Adrenal gland (tissue), 5 donors: ENCODE measurements at regions not wholly inside any gene's neighbourhood (a gene's known extent, or its start where the extent isn't known, plus 50 kb on each side); places are given as distances from the start of the nearest gene placed in this dataset.

ENCODE experiments used
- CTCF ChIP-seq, 6 experiments: fragments of 450-650 bp in 4 of 6; fragments of 200-600 bp in 2 of 6; sonication (generic) in 1 of 6; IDR thresholded peaks; 1 replicate in 5 of 6; 2 replicates in 1 of 6; pipeline versions ENCODE4 v1.5.1 to v1.8.0; 2016 to 2021; ENCODE audit warnings: antibody characterized with exemption in 6 of 6, mild to moderate bottlenecking in 2 of 6, moderate library complexity in 1 of 6
- POLR2A ChIP-seq, 2 donors: fragments of 450-650 bp; IDR thresholded peaks; one replicate each; pipeline ENCODE4 v1.6.1; 2017; ENCODE audit warnings: antibody characterized with exemption in 2 of 2, mild to moderate bottlenecking in 2 of 2, moderate library complexity in 1 of 2
- donor health status: DM: no; HTN: no; CAD: no.

GRCh38 chr1:221988829-221989228 lies 246.9 kb upstream of the DUSP10 start:
- no peak for TF ChIP-seq POLR2A (IDR thresholded peaks at IDR 0.05)
- no peak for TF ChIP-seq CTCF (IDR thresholded peaks at IDR 0.05)
